HG03060 (cell line): ENCODE measurements at regions not wholly inside any gene's neighbourhood (a gene's known extent, or its start where the extent isn't known, plus 50 kb on each side); places are given as distances from the start of the nearest gene placed in this dataset.

Experiments used
- ATAC-seq: cut with Tn5 transposase; IDR thresholded peaks from one replicate; pipeline ENCODE4 v1.9.1; 2021; ENCODE audit warnings: low read depth, moderate number of reproducible peaks; ENCODE audit not compliant: unreplicated experiment

DNA sequence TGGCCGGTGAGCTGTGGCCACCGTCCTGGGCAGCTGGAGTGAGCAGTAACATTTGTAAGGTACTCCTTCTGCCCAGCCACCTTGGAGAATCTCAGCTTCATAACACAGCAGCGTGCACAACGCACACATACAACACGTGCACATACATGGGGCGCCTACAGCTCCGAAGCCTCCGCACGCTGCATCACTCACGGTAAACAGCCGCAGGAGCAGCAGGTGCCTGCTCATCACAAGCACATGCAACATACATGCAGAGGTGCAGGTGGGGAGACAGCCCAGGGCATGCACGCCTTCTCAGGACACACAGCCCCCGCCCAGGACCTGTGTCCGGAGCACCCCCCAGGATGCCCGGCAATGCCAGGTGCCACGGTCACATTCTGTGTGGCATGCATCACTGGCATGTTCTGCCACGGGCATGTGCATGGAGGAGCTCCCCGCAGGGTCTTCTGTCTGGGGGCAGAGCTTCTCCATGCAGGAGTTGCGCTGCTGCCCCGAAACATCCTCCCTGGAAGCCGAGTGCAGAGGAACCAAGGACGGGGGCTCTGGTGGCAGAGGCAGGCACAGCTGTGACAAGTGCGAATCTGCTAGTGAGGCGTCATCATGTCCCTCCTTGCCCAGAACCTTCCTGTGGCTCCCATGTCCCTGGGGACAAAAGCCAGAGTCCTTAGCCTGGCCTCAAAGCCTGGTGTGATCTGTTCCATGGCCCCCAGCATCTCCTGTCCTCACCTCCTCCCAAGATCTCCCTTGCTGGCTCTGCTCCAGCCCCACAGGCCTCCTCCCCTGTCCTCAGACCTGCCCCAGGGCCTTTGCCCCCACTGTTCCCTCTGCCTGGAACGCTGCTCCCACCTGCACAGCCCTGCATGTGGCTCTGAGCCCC is 184.0 kb upstream of the GSE1 start:
- ATAC-seq: no peak

DNA sequence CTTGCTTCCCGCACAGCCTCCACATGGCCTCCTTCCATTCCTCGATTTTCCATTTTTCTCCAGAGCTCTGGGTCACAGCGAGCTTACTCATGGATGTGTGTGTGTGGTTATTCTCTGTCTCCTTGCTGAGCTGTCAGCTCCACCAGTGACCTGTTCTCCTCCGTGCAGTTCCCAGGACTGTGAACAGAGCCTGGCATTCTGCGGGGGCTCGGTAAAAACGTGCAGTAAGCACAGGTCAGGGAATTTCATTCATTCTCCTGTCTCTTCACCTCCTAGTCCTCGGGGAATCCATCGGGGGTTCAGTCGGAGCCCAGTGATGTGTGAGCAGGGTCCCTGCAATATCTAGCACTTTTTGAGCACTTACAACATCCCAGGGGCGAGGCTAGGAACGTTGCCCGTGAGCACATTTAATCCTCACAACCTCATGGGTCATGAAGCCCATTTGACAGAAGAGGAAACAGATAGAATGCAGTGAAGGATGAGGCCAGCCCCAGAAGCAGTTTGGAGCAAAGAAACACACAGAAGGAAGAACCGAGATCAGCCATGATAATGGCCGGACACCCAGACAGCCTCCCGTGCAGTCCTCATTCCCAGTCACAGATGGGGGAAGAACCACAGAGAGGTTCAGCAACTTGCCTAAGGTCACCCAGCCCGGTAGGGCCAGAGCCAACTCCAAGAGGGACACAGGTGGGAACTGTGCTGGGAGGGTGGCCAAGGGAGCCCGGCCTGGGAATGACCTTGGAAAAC is 183.2 kb upstream of the GSE1 start:
- ATAC-seq: no peak

DNA sequence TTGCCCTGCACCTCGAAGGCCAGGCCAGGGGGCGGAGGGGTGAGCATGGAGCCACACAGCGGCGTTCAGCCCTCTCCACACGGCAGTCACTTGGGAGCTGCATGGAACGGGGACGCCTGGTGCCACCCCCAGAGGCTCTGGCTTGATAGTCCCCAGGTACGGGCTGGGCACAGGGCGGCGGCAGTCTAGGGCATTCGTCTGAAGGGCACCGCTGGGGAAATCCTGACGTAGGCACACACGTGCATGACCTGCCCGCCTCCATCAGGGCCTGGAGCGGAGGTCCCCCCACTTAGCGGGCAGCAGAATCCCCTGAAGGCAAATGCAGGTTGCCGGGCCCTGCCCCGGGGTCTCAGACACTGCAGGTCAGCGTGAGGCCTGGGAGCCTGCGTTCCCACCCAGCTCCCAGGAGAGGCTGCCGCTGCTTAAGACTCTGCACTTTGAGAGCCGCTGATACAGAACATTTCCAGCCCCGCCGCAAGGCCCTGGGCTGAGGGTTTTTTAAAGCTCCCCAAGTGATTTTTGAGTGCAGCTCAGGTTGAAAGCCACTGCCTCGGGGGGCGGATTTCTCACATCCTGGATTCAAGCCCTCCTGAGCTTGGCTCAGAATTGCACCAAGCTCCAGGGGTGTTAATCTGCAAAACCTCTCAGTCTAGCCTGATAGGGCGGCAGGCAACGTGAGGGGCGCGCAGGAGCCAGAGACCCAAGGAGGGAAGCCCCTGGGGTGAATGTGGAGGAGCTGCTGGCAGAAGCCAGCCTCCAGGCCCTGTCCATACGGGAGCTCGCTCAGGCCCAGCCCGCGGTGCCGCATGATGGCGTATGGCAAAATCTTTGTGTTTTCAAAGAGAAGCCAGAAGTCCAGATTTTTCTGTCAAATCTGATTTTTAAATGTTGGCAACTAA is 182.3 kb upstream of the GSE1 start:
- ATAC-seq: no peak

DNA sequence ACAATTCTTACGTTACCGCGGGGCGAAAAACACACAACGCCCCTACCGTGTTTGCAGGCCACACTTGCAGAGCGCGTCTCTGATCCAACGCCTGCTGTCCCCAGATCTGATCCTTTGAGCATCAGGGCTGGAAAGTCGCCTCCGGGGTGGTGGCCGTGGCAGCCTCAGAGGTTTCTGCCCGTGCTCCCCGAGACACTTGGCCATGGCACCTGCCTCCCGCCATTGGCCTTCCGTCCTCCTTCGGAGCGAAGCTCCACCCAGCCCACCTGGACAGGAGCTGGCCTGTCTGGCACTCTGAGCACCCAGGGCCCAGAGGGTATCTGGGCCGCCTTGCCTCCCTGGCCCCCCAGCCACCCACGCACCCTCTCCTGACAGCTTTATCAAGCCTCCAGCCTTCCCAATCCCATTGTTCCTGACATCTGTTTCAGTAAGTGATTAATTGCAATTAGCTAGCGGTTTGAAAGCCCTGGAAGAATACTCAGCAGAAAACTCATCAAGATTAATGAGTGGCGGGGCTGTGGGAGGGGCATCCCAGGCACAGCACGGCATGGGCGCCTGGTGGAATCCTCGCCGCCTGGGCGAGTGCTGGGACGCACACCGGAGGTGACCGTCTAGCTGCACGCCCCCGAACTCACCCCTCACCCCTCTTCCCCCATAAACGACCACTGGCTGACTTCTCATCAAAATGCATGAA is 181.5 kb upstream of the GSE1 start:
- ATAC-seq: no peak

DNA sequence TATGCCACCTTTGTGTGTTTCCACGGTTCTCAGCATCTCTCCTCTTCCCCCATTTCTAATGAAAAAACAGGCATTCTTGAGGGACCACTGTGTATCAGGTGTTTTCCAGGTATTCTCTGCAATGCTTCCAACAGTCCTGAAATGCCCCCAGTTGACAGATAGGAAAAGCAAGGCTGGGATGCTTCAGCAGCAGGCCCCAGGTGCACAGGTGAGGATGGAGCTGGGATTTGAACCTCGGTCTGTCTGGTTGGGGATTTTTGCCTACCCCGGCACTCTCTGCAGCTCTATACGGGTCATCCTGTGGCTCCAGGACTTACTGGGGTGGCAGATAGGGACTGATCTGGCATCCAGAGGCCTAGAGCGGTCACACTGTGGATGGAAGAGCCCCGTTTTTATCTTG is 180.5 kb upstream of the GSE1 start:
- no peak for ATAC-seq

DNA sequence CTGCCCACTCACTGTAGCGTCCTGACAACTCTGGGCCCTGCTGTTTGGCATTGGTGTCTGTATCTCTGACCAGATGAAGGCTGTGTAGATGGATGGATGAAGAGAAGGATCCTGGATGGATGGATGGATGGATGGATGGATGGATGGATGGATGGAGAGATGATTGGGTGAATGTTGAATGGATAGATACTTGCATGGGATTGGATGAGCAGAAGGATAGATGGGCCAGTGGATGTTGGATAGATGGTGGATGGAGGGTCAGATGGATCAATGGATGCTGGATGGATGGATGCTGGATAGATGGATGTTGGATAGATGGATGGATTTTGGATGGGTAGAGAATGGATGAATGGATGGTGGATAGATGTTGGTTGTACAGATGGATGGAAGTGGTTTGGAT is 179.6 kb upstream of the GSE1 start:
- no peak for ATAC-seq

DNA sequence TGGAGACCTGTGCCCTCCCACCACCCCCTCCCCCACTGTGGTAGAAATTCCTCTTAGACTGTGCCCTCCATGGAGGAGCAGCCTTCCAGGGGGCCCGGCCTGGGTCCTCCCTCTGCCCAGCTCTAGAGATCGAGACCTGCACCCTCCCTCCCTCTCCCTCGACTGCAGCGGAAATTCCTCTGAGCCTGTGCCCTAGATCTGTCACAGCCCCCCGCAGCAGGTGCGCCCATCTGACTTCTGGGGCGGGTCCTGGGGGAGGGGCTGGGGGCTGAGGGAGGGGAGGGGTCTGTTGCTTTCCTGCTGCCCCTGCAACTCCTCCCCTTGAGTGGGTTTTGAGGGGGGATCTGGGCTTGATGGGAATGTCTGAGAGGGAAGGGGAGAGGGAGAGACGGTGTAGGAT is 177.8 kb upstream of the GSE1 start:
- ATAC-seq: no peak

DNA sequence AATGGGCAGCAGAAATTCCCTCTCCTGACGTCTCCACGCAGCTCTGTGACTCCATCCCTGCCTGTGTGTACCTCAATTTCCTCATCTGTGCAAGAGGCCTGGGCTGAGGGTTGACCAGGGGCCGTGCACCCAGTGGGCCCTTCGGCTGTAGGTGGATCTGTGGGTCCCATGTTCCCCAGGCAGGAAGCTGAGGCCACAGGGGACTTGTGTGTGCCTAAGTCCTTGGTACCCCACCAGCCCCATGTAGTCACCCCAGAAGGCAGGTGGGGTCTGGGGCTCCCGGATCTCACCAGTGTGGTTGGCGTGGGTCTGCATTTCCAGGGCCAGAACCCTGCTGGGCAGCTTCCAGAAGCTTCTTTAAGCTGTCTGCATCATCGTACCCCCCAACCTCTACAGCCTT is 177.4 kb upstream of the GSE1 start:
- no peak for ATAC-seq

DNA sequence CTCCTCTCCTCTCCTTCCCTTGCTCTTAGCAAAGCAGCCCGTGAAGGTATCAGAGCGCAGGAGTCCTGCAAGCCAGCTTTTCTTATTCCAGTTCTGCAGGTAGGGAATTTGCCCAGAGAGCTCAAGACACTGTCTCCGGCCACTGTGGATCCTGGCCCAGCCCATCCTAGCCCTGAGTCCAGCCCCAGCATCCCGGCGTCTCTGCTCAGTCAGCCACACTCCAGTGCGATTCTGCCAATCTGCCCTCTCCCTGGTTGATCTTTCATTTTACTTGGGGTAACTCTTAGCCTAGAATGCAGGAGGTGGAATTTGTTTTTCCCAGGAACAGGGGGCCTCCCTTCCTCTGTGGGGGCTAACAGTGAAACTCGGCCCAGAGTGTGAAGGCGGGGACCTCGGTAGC is 176.9 kb upstream of the GSE1 start:
- ATAC-seq: no peak

DNA sequence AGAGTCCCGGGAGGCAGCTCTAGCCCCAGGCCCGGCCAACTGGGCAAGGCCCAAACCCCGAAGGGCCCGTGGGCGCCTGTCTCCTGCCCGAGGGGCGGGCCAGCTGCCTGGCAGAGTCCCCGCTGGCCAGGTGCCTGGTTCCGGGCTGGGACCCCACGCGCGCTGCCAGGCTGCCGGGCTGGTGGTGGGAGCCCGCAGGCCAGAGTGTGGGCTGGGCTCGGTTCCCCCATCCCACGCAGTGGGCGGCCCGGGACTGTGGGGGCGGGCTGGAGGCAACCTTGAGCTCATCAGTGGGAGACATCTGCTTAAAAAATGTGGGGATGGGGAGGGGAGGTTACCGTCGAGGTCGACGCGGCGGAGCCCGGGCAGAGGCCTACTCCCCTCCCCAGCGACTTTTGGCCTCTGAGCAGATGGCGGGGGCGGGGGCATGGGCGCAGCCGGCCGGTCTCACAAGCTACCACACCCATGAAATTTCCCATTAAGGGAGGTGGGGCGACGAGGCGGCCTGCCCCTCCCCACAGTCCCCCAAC is 176.4 kb upstream of the GSE1 start:
- ATAC-seq: no peak

DNA sequence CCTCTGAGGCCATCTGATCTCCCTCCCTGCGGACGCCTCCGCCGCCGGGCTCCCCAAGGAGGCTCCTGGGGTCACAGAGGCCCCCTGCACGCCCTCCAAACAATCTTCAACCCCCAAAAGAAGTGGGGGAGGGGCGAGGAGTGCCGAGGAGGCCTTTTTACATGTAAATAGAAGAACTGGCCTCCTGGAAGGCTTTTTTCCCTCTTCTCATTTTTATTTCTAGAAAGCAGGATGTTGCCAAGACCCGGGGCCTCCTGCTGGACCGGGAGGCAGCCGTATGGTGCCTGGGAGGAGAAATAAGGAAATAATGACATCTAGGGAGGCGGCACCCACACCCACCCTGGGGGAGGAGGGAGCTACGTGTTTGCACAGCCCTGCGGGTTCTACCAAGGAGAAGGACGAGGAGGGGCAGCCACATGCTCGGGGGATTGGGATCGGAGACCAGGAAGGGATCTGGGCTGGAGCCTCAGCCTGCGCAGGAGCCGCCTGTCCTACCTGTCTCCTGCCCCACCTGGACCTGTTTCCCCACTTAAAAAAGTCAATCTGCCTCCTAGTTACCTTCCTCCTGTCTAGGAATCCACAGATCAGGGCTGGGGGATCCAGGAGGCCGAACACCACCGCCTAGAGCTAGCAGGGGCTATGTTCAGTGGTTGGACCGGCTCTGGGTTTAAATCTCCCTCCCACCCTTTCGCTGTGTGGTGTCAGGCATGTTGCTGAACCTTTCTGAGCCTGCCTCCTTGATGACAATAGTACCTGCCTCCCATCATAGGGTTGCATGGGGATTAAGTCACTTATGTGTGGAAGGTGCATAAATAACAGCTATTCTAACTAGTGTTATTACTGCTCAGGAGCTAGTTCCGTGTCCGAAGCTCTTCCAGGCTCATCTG is 175.7 kb upstream of the GSE1 start:
- ATAC-seq: no peak

DNA sequence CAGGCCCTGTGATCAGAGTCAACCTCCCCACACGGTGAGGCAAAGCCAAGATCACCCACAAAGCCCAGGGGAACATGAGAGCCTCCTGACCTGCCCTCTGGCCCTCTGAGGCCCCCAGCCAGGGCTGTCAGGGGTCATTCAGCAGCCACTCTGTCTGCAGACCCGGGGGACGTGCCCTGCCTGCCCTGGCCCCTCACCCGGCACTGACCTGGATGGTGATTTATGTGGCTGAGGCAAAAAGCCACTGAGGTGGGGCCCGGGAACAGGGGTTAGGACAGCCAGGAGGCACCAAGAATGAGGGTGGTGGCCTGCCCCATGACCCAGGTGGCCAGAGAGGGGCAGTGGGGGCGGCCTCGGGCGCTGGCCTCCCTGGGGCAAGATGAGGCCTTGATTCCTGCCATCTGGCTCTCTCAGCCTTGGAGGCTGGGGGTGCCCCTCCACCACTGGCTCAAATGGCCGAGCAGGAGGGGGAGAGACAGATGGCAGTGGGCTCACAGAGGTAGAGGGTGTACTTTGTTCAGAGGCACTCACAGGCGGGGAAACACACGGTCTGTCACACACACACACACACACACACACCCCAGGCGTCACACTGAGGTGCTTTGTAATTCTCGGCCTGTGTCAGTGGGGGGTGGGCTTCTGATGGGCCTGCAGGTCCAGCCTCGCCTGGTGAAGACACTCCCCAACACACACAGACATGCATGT is 174.0 kb upstream of the GSE1 start:
- ATAC-seq: no peak

DNA sequence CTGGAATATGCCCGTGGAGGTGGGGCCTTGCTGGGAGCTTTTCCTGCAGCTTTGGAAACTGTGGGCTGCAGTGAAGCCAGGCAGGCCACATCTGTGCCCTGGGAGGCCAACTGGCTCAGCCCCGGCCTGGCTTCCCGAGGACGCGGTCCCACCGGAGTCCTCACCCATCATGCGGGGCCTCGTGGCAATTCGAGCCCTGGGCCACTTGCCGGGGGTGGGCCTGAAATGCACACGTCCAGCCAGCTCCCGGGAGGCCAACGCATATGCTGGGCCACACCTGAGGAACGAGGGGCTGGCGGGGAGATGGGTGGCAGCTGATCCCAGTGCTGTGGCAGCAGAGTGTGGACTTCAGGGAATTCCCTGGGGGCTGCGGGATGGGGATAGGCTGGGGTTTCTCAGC is 172.4 kb upstream of the GSE1 start:
- ATAC-seq: no peak

DNA sequence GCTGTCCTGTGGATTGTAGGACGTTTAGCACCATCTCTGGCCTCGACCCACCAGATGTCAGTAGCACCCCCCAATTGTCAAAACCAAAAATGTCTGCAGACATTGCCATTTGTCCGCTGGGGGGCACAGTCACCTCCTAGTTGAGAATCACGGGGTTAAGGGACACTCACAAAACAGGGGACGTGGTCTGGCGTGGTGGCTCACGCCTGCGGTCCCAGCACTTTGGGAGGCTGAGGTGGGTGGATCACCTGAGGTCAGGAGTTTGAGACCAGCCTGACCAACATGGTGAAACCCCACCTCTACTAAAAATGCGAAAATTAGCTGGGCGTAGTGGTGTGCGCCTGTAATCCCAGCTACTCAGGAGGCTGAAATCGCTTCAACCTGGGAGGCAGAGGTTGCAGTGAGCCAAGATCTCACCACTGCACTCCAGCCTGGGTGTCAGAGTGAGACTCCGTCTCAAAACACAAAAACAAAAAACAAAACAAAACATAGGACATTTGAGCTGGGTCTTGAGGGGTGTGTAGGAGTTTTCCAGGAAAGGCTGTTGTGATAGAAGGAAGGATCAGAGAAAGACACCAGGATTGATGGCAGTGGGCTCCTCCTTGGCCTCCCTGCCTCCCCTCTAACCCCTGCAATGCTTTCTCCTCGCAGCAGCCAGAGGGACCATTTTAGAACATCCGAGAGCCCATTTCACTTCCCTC is 171.8 kb upstream of the GSE1 start:
- no peak for ATAC-seq

DNA sequence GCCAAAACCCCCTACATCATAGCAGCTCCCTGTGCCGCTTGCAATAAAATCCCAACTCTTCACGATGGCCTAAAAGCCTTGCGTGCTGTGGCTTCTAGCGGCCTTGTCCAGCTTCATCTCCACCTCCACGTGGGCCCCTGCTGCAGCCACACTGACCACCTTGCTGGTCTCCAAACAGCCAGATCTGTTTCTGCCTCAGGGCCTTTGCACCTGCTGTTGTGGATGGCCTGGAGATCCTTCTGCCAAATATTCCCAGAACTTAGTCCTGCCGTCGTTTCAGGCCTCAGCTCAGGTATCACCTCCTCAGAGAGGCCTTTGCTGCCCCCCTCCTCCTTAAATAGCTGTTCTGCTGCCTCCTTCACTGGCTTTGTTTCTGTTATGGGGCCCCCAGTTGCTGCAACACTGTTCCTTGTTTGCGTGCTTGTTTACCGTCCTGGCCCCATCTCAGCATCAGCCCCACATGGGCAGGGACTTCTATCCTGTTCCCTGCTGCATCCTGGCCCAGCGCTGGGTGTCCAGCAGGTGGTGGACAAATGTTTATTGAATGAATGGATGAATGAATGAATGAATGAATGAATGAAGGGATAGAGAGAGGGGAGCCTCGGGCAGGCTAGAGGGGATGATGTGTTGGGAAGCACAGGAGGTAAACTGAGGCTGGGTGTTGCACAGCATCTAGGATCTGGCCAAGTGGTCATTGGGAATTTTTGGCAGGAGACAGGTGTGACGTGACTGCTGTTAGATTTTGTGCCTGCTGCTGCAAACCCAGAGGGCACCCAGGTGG is 171.0 kb upstream of the GSE1 start:
- no peak for ATAC-seq

DNA sequence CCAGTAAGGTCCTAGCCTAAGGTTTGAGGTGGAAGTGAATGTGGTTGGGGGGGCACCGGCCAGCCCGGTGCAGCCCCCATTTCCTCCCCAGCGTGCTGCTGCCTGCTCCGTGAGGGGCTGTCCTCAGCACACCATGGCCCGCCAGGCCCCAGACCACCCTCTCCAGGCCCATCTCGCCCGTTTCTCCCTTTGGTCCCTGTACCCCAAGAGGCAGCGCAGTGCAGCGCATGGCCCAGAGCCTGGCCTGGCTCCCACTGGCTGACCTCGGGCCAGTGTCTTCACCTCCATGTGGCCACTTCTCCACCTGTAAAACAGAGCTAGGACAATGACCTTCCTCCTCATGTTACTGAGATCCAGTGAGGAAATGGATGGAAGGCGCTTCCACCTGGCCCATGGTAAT is 170.0 kb upstream of the GSE1 start:
- no peak for ATAC-seq

DNA sequence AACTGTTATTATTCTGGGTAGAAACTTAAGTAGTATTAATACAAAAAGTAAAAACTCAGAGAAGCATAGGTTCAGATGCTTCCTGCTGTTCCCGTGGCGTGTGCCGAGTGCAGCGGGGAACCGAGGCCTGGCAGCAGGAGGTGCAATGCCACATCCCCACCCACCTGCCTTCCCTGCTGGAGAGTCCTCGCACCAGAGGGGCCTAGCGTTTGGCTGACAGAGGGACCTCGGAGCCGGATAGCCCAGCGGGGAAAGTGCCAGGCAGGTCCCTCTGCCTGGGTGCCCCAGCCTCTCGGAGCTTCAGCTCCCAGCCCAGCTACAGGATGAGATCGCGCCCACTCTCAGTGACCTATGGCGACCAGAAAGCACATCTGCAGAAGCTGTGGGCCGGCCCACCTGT is 169.6 kb upstream of the GSE1 start:
- no peak for ATAC-seq
